Glutamatergic neuron (in vitro differentiated cells): ENCODE measurements at regions not wholly inside any gene's neighbourhood (a gene's known extent, or its start where the extent isn't known, plus 50 kb on each side); places are given as distances from the start of the nearest gene placed in this dataset.

Experiments
- DNase-seq: peaks from one replicate; pipeline ENCODE4 v3.0.0; 2022
- H3K27ac Mint-ChIP-seq: one replicate; pipeline ENCODE4 v1.8.0; 2020; ENCODE audit warnings: mild to moderate bottlenecking, mixed read lengths, inconsistent platforms; ENCODE audit not compliant: unreplicated experiment
- H3K27me3 Mint-ChIP-seq: one replicate; pipeline ENCODE4 v1.8.0; 2020; ENCODE audit warnings: mild to moderate bottlenecking, moderate library complexity, mixed read lengths, inconsistent platforms; ENCODE audit not compliant: unreplicated experiment
- H3K36me3 Mint-ChIP-seq: one replicate; pipeline ENCODE4 v1.8.0; 2020; ENCODE audit warnings: mild to moderate bottlenecking, mixed read lengths, inconsistent platforms; ENCODE audit not compliant: unreplicated experiment
- H3K4me1 Mint-ChIP-seq: one replicate; pipeline ENCODE4 v1.8.0; 2020; ENCODE audit warnings: mild to moderate bottlenecking, low read depth, mixed read lengths, inconsistent platforms; ENCODE audit not compliant: unreplicated experiment
- H3K4me3 Mint-ChIP-seq: one replicate; pipeline ENCODE4 v1.8.0; 2020; ENCODE audit warnings: mild to moderate bottlenecking, mixed read lengths, inconsistent platforms; ENCODE audit not compliant: unreplicated experiment
- H3K9me3 Mint-ChIP-seq: one replicate; pipeline ENCODE4 v1.8.0; 2020; ENCODE audit warnings: mild to moderate bottlenecking, moderate library complexity, mixed read lengths, inconsistent platforms; ENCODE audit not compliant: unreplicated experiment
- CTCF ChIP-seq: fragments of 200-600 bp; sonication (generic); IDR thresholded peaks from one replicate; pipeline ENCODE4 v1.5.0; 2021; ENCODE audit not compliant: partially characterized antibody, unreplicated experiment

GRCh38 chr2:59920961-59921360 lies 632.5 kb downstream of the BCL11A start:
- Mint-ChIP-seq H3K4me1 (peaks cover 50% of the 10 kb centered on the region), H3K36me3 (no peaks in the 10 kb centered on the region), H3K9me3 (peaks cover 3% of the 10 kb centered on the region), H3K27me3 (peaks cover 4% of the 10 kb centered on the region), H3K4me3 (peak overlapping the region; percentile 30), H3K27ac (no peak overlapping the region)
- no peak for TF ChIP-seq CTCF
- no peak for DNase-seq

GRCh38 chr2:59920307-59920706 lies 633.1 kb downstream of the BCL11A start:
- no peak for DNase-seq
- H3K4me3 Mint-ChIP-seq, result no peak overlapping the region
- no peaks in the 10 kb centered on the region for H3K36me3 Mint-ChIP-seq
- H3K27me3 Mint-ChIP-seq, result peaks cover 1% of the 10 kb centered on the region
- no peak for TF ChIP-seq CTCF
- no peaks in the 10 kb centered on the region for H3K9me3 Mint-ChIP-seq
- H3K4me1 Mint-ChIP-seq, result peaks cover 45% of the 10 kb centered on the region
- no peak overlapping the region for H3K27ac Mint-ChIP-seq

DNA sequence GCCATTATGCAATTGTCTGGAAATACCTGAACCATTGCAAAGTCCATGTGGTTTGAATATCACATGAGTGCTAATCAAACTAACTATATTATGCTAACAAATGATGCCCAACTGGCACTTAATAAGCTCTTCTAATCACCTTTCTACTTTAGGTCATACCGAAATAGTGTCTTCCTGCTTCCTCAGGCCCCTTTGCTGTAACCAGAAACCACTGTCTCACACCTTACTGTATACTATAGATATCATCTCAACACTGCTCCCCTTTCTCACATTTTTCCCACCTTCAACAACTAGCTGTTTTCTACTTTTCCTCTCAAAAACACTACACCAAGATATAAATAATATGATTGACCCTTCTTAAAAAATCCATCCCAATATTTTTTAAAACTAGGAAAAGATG lies 633.9 kb downstream of the BCL11A start:
- Mint-ChIP-seq H3K4me1 (peaks cover 39% of the 10 kb centered on the region), H3K36me3 (no peaks in the 10 kb centered on the region), H3K9me3 (no peaks in the 10 kb centered on the region), H3K27ac (no peak overlapping the region), H3K27me3 (peaks cover 4% of the 10 kb centered on the region), H3K4me3 (no peak overlapping the region)
- no peak for TF ChIP-seq CTCF
- DNase-seq, result no peak

DNA sequence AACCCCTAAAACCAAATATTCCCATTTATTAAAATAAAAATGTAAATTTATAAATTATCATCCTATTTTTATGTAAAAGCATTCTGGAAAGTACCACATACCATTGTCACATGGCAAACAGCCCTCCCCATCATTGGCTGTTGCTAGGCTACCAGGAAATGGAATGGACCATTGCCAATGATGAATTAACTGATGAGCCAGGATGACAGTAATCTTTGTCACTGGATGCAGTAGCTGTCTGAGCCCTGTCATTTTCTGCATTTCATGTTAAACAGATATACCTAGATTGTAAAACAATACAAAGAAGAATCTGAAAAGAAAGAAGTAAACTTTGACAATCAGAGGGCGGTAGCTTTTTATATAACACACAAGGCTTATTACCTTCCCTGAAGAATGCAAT lies 641.4 kb downstream of the BCL11A start:
- Mint-ChIP-seq H3K4me1 (peaks cover 5% of the 10 kb centered on the region), H3K4me3 (no peak overlapping the region)
- DNase-seq, result no peak

GRCh38 chr2:59910166-59910565 lies 643.3 kb downstream of the BCL11A start:
- no peak for TF ChIP-seq CTCF
- H3K27me3 Mint-ChIP-seq, result peaks cover 4% of the 10 kb centered on the region
- no peaks in the 10 kb centered on the region for H3K9me3 Mint-ChIP-seq
- H3K4me1 Mint-ChIP-seq, result peaks cover 8% of the 10 kb centered on the region
- H3K27ac Mint-ChIP-seq, result no peak overlapping the region
- H3K36me3 Mint-ChIP-seq, result no peaks in the 10 kb centered on the region
- no peak overlapping the region for H3K4me3 Mint-ChIP-seq
- DNase-seq, result no peak

More for the DNA sequence above, 641.4 kb downstream of the BCL11A start:
- no peak overlapping the region for H3K27ac Mint-ChIP-seq
- TF ChIP-seq CTCF, result no peak
- H3K9me3 Mint-ChIP-seq, result no peaks in the 10 kb centered on the region
- H3K27me3 Mint-ChIP-seq, result peaks cover 4% of the 10 kb centered on the region
- no peaks in the 10 kb centered on the region for H3K36me3 Mint-ChIP-seq
